HL-60 (cell line): ENCODE measurements at regions not wholly inside any gene's neighbourhood (a gene's known extent, or its start where the extent isn't known, plus 50 kb on each side); places are given as distances from the start of the nearest gene placed in this dataset.
"Not testable (repeated sequence)": the region's sequence is repeated elsewhere in the genome, so short reads cannot be mapped to it uniquely, and the experiment has no call there.

ENCODE experiments used
- DNase-seq, 2 experiments: peaks; one replicate each; pipeline ENCODE4 v3.0.0-alpha.2; 2010 to 2020; ENCODE audit warnings: low read depth in 1 of 2, low spot score in 1 of 2
- H3K27ac ChIP-seq: fragments of 250-450 bp; sonication (Bioruptor Pico); replicated peaks from 2 replicates; pipeline ENCODE4 v1.5.1; 2020; ENCODE audit warnings: mild to moderate bottlenecking, moderate library complexity
- H3K27me3 ChIP-seq: fragments of 250-450 bp; sonication (Bioruptor Pico); 2 replicates; pipeline ENCODE4 v1.5.1; 2021; ENCODE audit warnings: mild to moderate bottlenecking, moderate library complexity; ENCODE audit not compliant: insufficient read depth, poor library complexity, severe bottlenecking
- H3K4me3 ChIP-seq: replicated peaks from 2 replicates; pipeline ENCODE4 v1.5.1; 2011; ENCODE audit warnings: mild to moderate bottlenecking, control low read depth, low read length; ENCODE audit not compliant: insufficient read depth
- GABPA ChIP-seq: IDR thresholded peaks from 2 replicates; pipeline ENCODE4 v1.6.1; 2012; ENCODE audit warnings: low read depth
- POLR2AphosphoS5 ChIP-seq: IDR thresholded peaks from 2 replicates; pipeline ENCODE4 v1.6.1; 2012; ENCODE audit warnings: low read depth
- SPI1 ChIP-seq: IDR thresholded peaks from 2 replicates; pipeline ENCODE4 v1.6.1; 2012; ENCODE audit warnings: low read depth, mild to moderate bottlenecking, borderline replicate concordance
- TF ChIP-seq, protein P1 (sequence below): IDR thresholded peaks from 2 replicates; pipeline ENCODE4 v1.6.1; 2012; ENCODE audit warnings: low read depth; ENCODE audit not compliant: insufficient replicate concordance
- TF ChIP-seq, protein P2 (sequence below): IDR thresholded peaks from one replicate; pipeline ENCODE4 v1.5.1; 2011; ENCODE audit warnings: low read length, control low read depth, inconsistent platforms; ENCODE audit not compliant: insufficient read depth

GRCh38 chr12:84124211-84124610, 788.4 kb downstream of the SLC6A15 start:
- Histone ChIP-seq H3K4me3 (no peak overlapping the region), H3K27me3 (no peaks in the 10 kb centered on the region), H3K27ac (no peak overlapping the region)
- TF ChIP-seq, protein P1, sequence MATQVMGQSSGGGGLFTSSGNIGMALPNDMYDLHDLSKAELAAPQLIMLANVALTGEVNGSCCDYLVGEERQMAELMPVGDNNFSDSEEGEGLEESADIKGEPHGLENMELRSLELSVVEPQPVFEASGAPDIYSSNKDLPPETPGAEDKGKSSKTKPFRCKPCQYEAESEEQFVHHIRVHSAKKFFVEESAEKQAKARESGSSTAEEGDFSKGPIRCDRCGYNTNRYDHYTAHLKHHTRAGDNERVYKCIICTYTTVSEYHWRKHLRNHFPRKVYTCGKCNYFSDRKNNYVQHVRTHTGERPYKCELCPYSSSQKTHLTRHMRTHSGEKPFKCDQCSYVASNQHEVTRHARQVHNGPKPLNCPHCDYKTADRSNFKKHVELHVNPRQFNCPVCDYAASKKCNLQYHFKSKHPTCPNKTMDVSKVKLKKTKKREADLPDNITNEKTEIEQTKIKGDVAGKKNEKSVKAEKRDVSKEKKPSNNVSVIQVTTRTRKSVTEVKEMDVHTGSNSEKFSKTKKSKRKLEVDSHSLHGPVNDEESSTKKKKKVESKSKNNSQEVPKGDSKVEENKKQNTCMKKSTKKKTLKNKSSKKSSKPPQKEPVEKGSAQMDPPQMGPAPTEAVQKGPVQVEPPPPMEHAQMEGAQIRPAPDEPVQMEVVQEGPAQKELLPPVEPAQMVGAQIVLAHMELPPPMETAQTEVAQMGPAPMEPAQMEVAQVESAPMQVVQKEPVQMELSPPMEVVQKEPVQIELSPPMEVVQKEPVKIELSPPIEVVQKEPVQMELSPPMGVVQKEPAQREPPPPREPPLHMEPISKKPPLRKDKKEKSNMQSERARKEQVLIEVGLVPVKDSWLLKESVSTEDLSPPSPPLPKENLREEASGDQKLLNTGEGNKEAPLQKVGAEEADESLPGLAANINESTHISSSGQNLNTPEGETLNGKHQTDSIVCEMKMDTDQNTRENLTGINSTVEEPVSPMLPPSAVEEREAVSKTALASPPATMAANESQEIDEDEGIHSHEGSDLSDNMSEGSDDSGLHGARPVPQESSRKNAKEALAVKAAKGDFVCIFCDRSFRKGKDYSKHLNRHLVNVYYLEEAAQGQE = no peak
- TF ChIP-seq SPI1 (no peak), POLR2AphosphoS5 (no peak), GABPA (no peak)
- TF ChIP-seq, protein P2, sequence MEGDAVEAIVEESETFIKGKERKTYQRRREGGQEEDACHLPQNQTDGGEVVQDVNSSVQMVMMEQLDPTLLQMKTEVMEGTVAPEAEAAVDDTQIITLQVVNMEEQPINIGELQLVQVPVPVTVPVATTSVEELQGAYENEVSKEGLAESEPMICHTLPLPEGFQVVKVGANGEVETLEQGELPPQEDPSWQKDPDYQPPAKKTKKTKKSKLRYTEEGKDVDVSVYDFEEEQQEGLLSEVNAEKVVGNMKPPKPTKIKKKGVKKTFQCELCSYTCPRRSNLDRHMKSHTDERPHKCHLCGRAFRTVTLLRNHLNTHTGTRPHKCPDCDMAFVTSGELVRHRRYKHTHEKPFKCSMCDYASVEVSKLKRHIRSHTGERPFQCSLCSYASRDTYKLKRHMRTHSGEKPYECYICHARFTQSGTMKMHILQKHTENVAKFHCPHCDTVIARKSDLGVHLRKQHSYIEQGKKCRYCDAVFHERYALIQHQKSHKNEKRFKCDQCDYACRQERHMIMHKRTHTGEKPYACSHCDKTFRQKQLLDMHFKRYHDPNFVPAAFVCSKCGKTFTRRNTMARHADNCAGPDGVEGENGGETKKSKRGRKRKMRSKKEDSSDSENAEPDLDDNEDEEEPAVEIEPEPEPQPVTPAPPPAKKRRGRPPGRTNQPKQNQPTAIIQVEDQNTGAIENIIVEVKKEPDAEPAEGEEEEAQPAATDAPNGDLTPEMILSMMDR = no peak
- no peak for DNase-seq

DNA sequence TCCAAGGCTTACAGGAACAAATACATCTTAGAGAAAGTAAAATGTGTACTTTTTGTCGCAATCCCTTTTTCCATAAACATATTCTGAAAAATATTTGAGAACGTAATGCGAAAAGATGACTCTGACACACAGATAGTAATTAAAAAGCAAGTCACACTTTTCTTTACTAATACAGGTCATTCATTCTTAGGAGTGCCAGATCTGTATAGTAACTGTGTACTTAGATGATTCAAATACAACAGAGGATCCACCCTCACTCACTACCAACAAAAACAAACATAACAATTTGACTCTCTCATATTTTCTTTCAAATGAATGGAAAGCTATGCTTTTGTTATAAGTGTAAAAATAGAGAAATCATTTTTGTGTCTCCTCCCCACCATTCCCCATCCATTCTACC, 795.4 kb downstream of the SLC6A15 start:
- Histone ChIP-seq H3K27ac (no peak overlapping the region), H3K27me3 (no peaks in the 10 kb centered on the region), H3K4me3 (no peak overlapping the region)
- TF ChIP-seq SPI1 = no peak
- TF ChIP-seq, protein P1 = no peak
- no peak for TF ChIP-seq GABPA
- TF ChIP-seq POLR2AphosphoS5 = no peak
- DNase-seq = no peak

GRCh38 chr12:84113666-84114065, 798.9 kb downstream of the SLC6A15 start:
- no peaks in the 10 kb centered on the region for H3K27me3 ChIP-seq
- no peak overlapping the region for H3K27ac ChIP-seq
- no peak for DNase-seq
- no peak overlapping the region for H3K4me3 ChIP-seq
- TF ChIP-seq, protein P2 = no peak
- no peak for TF ChIP-seq POLR2AphosphoS5
- no peak for TF ChIP-seq GABPA
- TF ChIP-seq, protein P1 = no peak
- TF ChIP-seq SPI1 = no peak

DNA sequence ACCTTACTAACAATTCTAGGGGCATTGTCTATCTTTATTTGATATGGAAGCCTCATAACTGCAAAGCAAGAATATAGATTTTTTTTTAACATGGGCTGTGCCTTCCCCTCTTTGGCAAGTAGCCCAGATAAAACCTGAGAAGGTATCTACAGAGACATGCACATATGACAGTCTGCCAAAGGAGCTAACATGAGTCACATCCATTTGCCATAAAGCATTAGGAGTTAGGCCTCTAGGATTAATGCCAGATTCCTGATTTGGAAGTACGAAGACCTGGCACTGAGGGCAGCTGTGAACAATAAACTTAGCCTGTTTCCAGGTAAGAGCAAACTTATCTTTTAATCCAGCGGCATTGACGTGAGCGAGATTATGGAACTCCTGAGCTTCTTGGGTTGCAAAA, 808.7 kb downstream of the SLC6A15 start:
- H3K4me3 ChIP-seq, DNase-seq, H3K27ac ChIP-seq, H3K27me3 ChIP-seq: not testable (repeated sequence)

- H3K27me3 ChIP-seq, H3K27ac ChIP-seq, DNase-seq, H3K4me3 ChIP-seq: not testable (repeated sequence)
Measured at GRCh38 chr12:84101963-84102362, 810.6 kb downstream of the SLC6A15 start.

GRCh38 chr12:84099591-84099990, 813.0 kb downstream of the SLC6A15 start:
- not testable (repeated sequence) for H3K4me3 ChIP-seq, DNase-seq, H3K27me3 ChIP-seq, H3K27ac ChIP-seq
